K562 (cell line): ENCODE measurements at regions not wholly inside any gene's neighbourhood (a gene's known extent, or its start where the extent isn't known, plus 50 kb on each side); places are given as distances from the start of the nearest gene placed in this dataset.

Experiments used
- C11orf30 ChIP-seq: fragments of 450-650 bp; IDR thresholded peaks from 2 replicates; pipeline ENCODE4 v1.6.1; 2016; ENCODE audit warnings: low read depth, mild to moderate bottlenecking
- CBFA2T3 ChIP-seq: fragments of 450-650 bp; IDR thresholded peaks from 2 replicates; pipeline ENCODE4 v1.6.1; 2017
- CBX1 ChIP-seq: sonication (generic); IDR thresholded peaks from 2 replicates; pipeline ENCODE4 v1.6.1; 2016; ENCODE audit warnings: antibody characterized with exemption, low read depth, mild to moderate bottlenecking
- CBX8 ChIP-seq: fragments of 200-600 bp; sonication (generic); IDR thresholded peaks from 2 replicates; pipeline ENCODE4 v1.6.1; 2012; ENCODE audit warnings: borderline replicate concordance, mixed run types, low read depth, mild to moderate bottlenecking, moderate library complexity, mixed read lengths, low read length, control low read depth, inconsistent platforms; ENCODE audit not compliant: poor library complexity, severe bottlenecking; ENCODE audit errors: extremely low read depth
- CREM ChIP-seq: IDR thresholded peaks from 2 replicates; pipeline ENCODE4 v1.6.1; 2014; ENCODE audit warnings: antibody characterized with exemption, low read depth
- FOXM1 ChIP-seq, 2 experiments: fragments of 450-650 bp in 1 of 2; sonication (generic) in 1 of 2; formaldehyde crosslinking in 1 of 2; IDR thresholded peaks; 2 replicates each; pipeline versions ENCODE4 v1.6.1 to v1.9.0; 2017 to 2022; ENCODE audit warnings: low read depth in 2 of 2, mild to moderate bottlenecking in 2 of 2, missing genetic modification reagents in 1 of 2, moderate library complexity in 1 of 2
- GTF2A2 ChIP-seq: IDR thresholded peaks from 2 replicates; pipeline ENCODE4 v1.6.1; 2016; ENCODE audit warnings: mild to moderate bottlenecking, missing genetic modification characterization, missing compliant biosample characterization
- HDAC2 ChIP-seq: fragments of 450-650 bp; IDR thresholded peaks from 2 replicates; pipeline ENCODE4 v1.6.1; 2016; ENCODE audit warnings: mild to moderate bottlenecking
- HEY1 ChIP-seq: fragments of 250-450 bp; sonication (Bioruptor Pico); IDR thresholded peaks from 2 replicates; pipeline ENCODE4 v1.5.0; 2020; ENCODE audit warnings: mild to moderate bottlenecking, moderate library complexity, borderline replicate concordance
- HNRNPK ChIP-seq: fragments of 200-400 bp; formaldehyde crosslinking; IDR thresholded peaks from one replicate; pipeline ENCODE4 v1.6.1; 2018; ENCODE audit warnings: mild to moderate bottlenecking, low read depth, low read length; ENCODE audit not compliant: poor library complexity, severe bottlenecking
- JUN ChIP-seq, 2 experiments: sonication (generic) in 1 of 2; formaldehyde crosslinking in 1 of 2; IDR thresholded peaks; 2 replicates each; pipeline versions ENCODE4 v1.6.1 to v1.8.0; 2012 to 2022; ENCODE audit warnings: borderline replicate concordance in 2 of 2, mild to moderate bottlenecking in 2 of 2, improper control_type of control experiment in 1 of 2, low read depth in 1 of 2, low read length in 1 of 2, missing genetic modification reagents in 1 of 2
- JUND ChIP-seq, 2 experiments: IDR thresholded peaks; 2 replicates in 1 of 2; 3 replicates in 1 of 2; pipeline ENCODE4 v1.6.1; 2011; ENCODE audit warnings: borderline replicate concordance in 2 of 2, low read depth in 2 of 2, low read length in 2 of 2, improper control_type of control experiment in 1 of 2, missing biosample characterization in 1 of 2, missing genetic modification characterization in 1 of 2, missing genetic modification reagents in 1 of 2
- KDM1A ChIP-seq, 2 experiments: fragments of 450-650 bp; IDR thresholded peaks; 2 replicates each; pipeline ENCODE4 v1.6.1; 2016; ENCODE audit warnings: mild to moderate bottlenecking in 2 of 2
- SAFB ChIP-seq: fragments of 200-400 bp; formaldehyde crosslinking; IDR thresholded peaks from 2 replicates; pipeline ENCODE4 v1.6.1; 2017; ENCODE audit warnings: low read depth, low read length, borderline replicate concordance
- TAL1 ChIP-seq: fragments of 450-650 bp; IDR thresholded peaks from 2 replicates; pipeline ENCODE4 v1.6.1; 2016; ENCODE audit warnings: mild to moderate bottlenecking
- ZFX ChIP-seq: sonication (generic); formaldehyde crosslinking; IDR thresholded peaks from 2 replicates; pipeline ENCODE4 v1.8.0; 2022; ENCODE audit warnings: mild to moderate bottlenecking, missing genetic modification reagents, moderate library complexity
- ZSCAN32 ChIP-seq: fragments of 450-650 bp; formaldehyde crosslinking; IDR thresholded peaks from 2 replicates; pipeline ENCODE4 v1.4.0; 2020; ENCODE audit warnings: mild to moderate bottlenecking, moderate library complexity
- TF ChIP-seq, protein P1 (sequence below): fragments of 450-650 bp; formaldehyde crosslinking; conservative IDR thresholded peaks from 2 replicates; pipeline ENCODE4 v1.4.0; 2022; ENCODE audit warnings: mild to moderate bottlenecking, missing genetic modification characterization
- TF ChIP-seq, protein P2 (sequence below): fragments of 450-650 bp; IDR thresholded peaks from 2 replicates; pipeline ENCODE4 v1.6.1; 2018; ENCODE audit not compliant: partially characterized antibody
- TF ChIP-seq, protein P3 (sequence below): fragments of 450-650 bp; conservative IDR thresholded peaks from 2 replicates; pipeline ENCODE4 v1.6.1; 2016; ENCODE audit warnings: missing genetic modification characterization, low read depth, mild to moderate bottlenecking, control low read depth, missing compliant biosample characterization

DNA sequence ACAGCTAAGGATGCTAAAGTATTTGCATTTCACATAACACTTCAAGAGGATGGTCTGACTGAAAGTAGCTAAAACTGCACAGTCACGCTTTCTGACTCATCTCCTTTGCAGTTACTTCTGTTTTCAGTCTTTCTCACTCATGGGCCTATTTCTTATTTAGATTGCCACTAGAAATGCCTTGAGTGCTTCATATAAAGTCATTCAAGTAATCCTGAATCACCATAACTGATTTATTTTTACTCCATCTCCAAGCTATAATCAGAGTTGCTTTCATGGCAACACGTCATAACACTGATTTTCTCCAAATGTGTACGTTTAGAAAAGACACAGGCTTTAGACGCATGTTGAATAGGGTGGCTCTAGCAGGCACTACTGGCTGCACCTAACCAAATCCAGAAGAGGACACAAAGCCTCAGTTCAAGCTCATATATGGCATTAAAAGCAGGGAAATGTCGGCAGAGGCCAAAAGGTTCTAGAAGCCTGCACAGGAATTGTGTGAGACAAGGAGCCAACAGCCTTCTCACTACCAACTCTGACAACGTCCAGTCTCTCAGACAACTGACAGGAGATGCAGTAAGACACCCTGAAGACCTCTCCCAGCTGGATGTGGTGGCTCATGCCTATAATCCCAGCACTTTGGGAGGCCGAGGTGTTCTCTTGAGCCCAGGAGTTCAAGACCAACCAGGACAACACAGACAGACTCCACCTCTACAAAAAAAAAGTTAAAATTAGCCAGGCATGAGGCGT lies 64.1 kb upstream of the BEND6 start (continued):
- TF ChIP-seq FOXM1 (IDR thresholded peaks at IDR 0.05; ENCODE audit: low read depth), result no peak
- no peak for TF ChIP-seq FOXM1 (CRISPR knock-in tag; IDR thresholded peaks at IDR 0.05; ENCODE audit: low read depth)
- 0 out of 2 replicates have a peak, but pooled peaks have one; percentile 4 for TF ChIP-seq TAL1
- TF ChIP-seq ZSCAN32 (CRISPR knock-in tag), result no peak
- TF ChIP-seq CREM, result 0 out of 2 replicates have a peak, but pooled peaks have one; percentile 19
- no peak for TF ChIP-seq SAFB
- TF ChIP-seq CBFA2T3, result no peak
- no peak for TF ChIP-seq CBX8
- TF ChIP-seq, protein P1, sequence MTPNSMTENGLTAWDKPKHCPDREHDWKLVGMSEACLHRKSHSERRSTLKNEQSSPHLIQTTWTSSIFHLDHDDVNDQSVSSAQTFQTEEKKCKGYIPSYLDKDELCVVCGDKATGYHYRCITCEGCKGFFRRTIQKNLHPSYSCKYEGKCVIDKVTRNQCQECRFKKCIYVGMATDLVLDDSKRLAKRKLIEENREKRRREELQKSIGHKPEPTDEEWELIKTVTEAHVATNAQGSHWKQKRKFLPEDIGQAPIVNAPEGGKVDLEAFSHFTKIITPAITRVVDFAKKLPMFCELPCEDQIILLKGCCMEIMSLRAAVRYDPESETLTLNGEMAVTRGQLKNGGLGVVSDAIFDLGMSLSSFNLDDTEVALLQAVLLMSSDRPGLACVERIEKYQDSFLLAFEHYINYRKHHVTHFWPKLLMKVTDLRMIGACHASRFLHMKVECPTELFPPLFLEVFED, result no peak
- TF ChIP-seq CBX1, result no peak
- TF ChIP-seq KDM1A (IDR thresholded peaks at IDR 0.05), result peak; percentile 82 to 90
- TF ChIP-seq HDAC2, result 0 out of 2 replicates have a peak, but pooled peaks have one; percentile 42
- no peak for TF ChIP-seq HEY1 (CRISPR knock-in tag)
- no peak for TF ChIP-seq HNRNPK
- peak; percentile 98 for TF ChIP-seq JUND (IDR thresholded peaks at IDR 0.05; ENCODE audit: borderline replicate concordance, low read depth, low read length)
- peak; percentile 99 for TF ChIP-seq JUND (tag; IDR thresholded peaks at IDR 0.05; ENCODE audit: borderline replicate concordance, low read depth, low read length)
- peak; percentile 97 for TF ChIP-seq C11orf30
- peak; percentile 86 for TF ChIP-seq JUN (IDR thresholded peaks at IDR 0.05; ENCODE audit: borderline replicate concordance, low read depth, low read length)
- TF ChIP-seq JUN (CRISPR knock-in tag; IDR thresholded peaks at IDR 0.05; ENCODE audit: borderline replicate concordance), result no peak
- TF ChIP-seq, protein P2, sequence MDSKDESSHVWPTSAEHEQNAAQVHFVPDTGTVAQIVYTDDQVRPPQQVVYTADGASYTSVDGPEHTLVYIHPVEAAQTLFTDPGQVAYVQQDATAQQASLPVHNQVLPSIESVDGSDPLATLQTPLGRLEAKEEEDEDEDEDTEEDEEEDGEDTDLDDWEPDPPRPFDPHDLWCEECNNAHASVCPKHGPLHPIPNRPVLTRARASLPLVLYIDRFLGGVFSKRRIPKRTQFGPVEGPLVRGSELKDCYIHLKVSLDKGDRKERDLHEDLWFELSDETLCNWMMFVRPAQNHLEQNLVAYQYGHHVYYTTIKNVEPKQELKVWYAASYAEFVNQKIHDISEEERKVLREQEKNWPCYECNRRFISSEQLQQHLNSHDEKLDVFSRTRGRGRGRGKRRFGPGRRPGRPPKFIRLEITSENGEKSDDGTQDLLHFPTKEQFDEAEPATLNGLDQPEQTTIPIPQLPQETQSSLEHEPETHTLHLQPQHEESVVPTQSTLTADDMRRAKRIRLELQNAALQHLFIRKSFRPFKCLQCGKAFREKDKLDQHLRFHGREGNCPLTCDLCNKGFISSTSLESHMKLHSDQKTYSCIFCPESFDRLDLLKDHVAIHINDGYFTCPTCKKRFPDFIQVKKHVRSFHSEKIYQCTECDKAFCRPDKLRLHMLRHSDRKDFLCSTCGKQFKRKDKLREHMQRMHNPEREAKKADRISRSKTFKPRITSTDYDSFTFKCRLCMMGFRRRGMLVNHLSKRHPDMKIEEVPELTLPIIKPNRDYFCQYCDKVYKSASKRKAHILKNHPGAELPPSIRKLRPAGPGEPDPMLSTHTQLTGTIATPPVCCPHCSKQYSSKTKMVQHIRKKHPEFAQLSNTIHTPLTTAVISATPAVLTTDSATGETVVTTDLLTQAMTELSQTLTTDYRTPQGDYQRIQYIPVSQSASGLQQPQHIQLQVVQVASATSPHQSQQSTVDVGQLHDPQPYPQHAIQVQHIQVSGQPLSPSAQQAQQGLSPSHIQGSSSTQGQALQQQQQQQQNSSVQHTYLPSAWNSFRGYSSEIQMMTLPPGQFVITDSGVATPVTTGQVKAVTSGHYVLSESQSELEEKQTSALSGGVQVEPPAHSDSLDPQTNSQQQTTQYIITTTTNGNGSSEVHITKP, result no peak
- TF ChIP-seq ZFX (CRISPR knock-in tag), result no peak
- TF ChIP-seq GTF2A2 (tag), result no peak
- TF ChIP-seq, protein P3, sequence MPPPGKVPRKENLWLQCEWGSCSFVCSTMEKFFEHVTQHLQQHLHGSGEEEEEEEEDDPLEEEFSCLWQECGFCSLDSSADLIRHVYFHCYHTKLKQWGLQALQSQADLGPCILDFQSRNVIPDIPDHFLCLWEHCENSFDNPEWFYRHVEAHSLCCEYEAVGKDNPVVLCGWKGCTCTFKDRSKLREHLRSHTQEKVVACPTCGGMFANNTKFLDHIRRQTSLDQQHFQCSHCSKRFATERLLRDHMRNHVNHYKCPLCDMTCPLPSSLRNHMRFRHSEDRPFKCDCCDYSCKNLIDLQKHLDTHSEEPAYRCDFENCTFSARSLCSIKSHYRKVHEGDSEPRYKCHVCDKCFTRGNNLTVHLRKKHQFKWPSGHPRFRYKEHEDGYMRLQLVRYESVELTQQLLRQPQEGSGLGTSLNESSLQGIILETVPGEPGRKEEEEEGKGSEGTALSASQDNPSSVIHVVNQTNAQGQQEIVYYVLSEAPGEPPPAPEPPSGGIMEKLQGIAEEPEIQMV (tag), result 0 out of 2 replicates have a peak, but pooled peaks have one; percentile 31
